IPS DF 6.9 (cell line): ENCODE measurements at regions not wholly inside any gene's neighbourhood (a gene's known extent, or its start where the extent isn't known, plus 50 kb on each side); places are given as distances from the start of the nearest gene placed in this dataset.
"Not testable (repeated sequence)": the region's sequence is repeated elsewhere in the genome, so short reads cannot be mapped to it uniquely, and the experiment has no call there.

ENCODE experiments used
- DNase-seq: peaks from one replicate; pipeline ENCODE4 v3.0.0-alpha.2; 2013; ENCODE audit warnings: low read depth, low spot score
- H3K27ac ChIP-seq: one replicate; pipeline ENCODE4 v1.5.1; 2013; ENCODE audit warnings: low read length, control low read depth
- H3K27me3 ChIP-seq: 2 replicates; pipeline ENCODE4 v1.6.1; 2013; ENCODE audit warnings: mild to moderate bottlenecking, low read length; ENCODE audit not compliant: control insufficient read depth, insufficient read depth
- H3K36me3 ChIP-seq: 2 replicates; pipeline ENCODE4 v1.6.1; 2013; ENCODE audit warnings: low read length; ENCODE audit not compliant: control insufficient read depth, insufficient read depth
- H3K4me1 ChIP-seq: 2 replicates; pipeline ENCODE4 v1.6.1; 2013; ENCODE audit warnings: low read length; ENCODE audit not compliant: control insufficient read depth, insufficient read depth
- H3K4me3 ChIP-seq: 2 replicates; pipeline ENCODE4 v1.5.1; 2013; ENCODE audit warnings: mild to moderate bottlenecking, low read length
- H3K9me3 ChIP-seq: 2 replicates; pipeline ENCODE4 v1.6.1; 2013; ENCODE audit warnings: low read length, inconsistent platforms; ENCODE audit not compliant: control insufficient read depth, insufficient read depth
- WGBS: extraction: QIAGEN DNeasy Blood & Tissue Kit; methylation state at CpG from one replicate; pipeline ENCODE4 v1.1.7; 2013; ENCODE audit warnings: mixed read lengths, missing lambda C conversion rate; ENCODE audit not compliant: insufficient read length, insufficient coverage; 5-methylcytosine and 5-hydroxymethylcytosine counted together

GRCh38 chr4:147151763-147152162, 206.1 kb upstream of the TTC29 start:
- Histone ChIP-seq H3K4me3 (no peak overlapping the region), H3K4me1 (no peaks in the 10 kb centered on the region), H3K36me3 (no peaks in the 10 kb centered on the region), H3K27ac (no peak overlapping the region), H3K27me3 (no peaks in the 10 kb centered on the region), H3K9me3 (no peaks in the 10 kb centered on the region)
- DNase-seq: no peak

GRCh38 chr4:147157860-147158701, 212.4 kb upstream of the TTC29 start:
- Histone ChIP-seq H3K9me3 (no peaks in the 10 kb centered on the region), H3K4me3 (peak overlapping the region; percentile 13; the same call in 1 of the 2 replicates), H3K27me3 (no peaks in the 10 kb centered on the region), H3K36me3 (no peaks in the 10 kb centered on the region), H3K4me1 (peaks cover 2% of the 10 kb centered on the region; the same call in 1 of the 2 replicates), H3K27ac (no peak overlapping the region)
- no peak for DNase-seq
- no CpG with 5 or more reads among the region's 29 CpGs for WGBS

GRCh38 chr4:147160908-147161513, 215.3 kb upstream of the TTC29 start:
- Histone ChIP-seq H3K4me3 (no peak overlapping the region), H3K4me1 (peaks cover 2% of the 10 kb centered on the region; the same call in 1 of the 2 replicates), H3K27me3 (no peaks in the 10 kb centered on the region), H3K27ac (no peak overlapping the region), H3K36me3 (no peaks in the 10 kb centered on the region), H3K9me3 (no peaks in the 10 kb centered on the region)
- DNase-seq: no peak
- no CpG with 5 or more reads among the region's 3 CpGs for WGBS

GRCh38 chr4:147163311-147163710, 217.6 kb upstream of the TTC29 start:
- H3K4me1 ChIP-seq: peaks cover 1% of the 10 kb centered on the region; the same call in 1 of the 2 replicates
- no peak overlapping the region for H3K4me3 ChIP-seq
- no peaks in the 10 kb centered on the region for H3K9me3 ChIP-seq
- H3K27me3 ChIP-seq: no peaks in the 10 kb centered on the region
- no peaks in the 10 kb centered on the region for H3K36me3 ChIP-seq
- H3K27ac ChIP-seq: no peak overlapping the region
- no peak for DNase-seq

GRCh38 chr4:147168200-147168599, 222.5 kb upstream of the TTC29 start:
- not testable (repeated sequence) for H3K4me3 ChIP-seq, DNase-seq, H3K27ac ChIP-seq, H3K4me1 ChIP-seq, H3K9me3 ChIP-seq, H3K36me3 ChIP-seq, H3K27me3 ChIP-seq

GRCh38 chr4:147173322-147173721, 227.7 kb upstream of the TTC29 start:
- no CpG with 5 or more reads among the region's 1 CpG for WGBS
- no peaks in the 10 kb centered on the region; the same call in 1 of the 2 replicates for H3K4me1 ChIP-seq
- H3K9me3 ChIP-seq: no peaks in the 10 kb centered on the region
- H3K4me3 ChIP-seq: no peak overlapping the region
- no peaks in the 10 kb centered on the region for H3K27me3 ChIP-seq
- no peaks in the 10 kb centered on the region for H3K36me3 ChIP-seq
- H3K27ac ChIP-seq: no peak overlapping the region
- no peak for DNase-seq

- Histone ChIP-seq H3K36me3 (no peaks in the 10 kb centered on the region), H3K4me1 (no peaks in the 10 kb centered on the region; the same call in 1 of the 2 replicates), H3K27me3 (no peaks in the 10 kb centered on the region), H3K27ac (no peak overlapping the region), H3K9me3 (no peaks in the 10 kb centered on the region), H3K4me3 (no peak overlapping the region)
- no peak for DNase-seq
- WGBS: no CpG with 5 or more reads among the region's 7 CpGs
Measured at GRCh38 chr4:147173797-147174432, 228.3 kb upstream of the TTC29 start.

- Histone ChIP-seq H3K9me3 (no peaks in the 10 kb centered on the region), H3K27me3 (no peaks in the 10 kb centered on the region), H3K4me3 (no peak overlapping the region), H3K4me1 (no peaks in the 10 kb centered on the region; the same call in 1 of the 2 replicates), H3K27ac (no peak overlapping the region), H3K36me3 (no peaks in the 10 kb centered on the region)
- WGBS: no CpG with 5 or more reads among the region's 1 CpG
- DNase-seq: no peak
Measured at GRCh38 chr4:147174591-147174990, 228.9 kb upstream of the TTC29 start.

- Histone ChIP-seq H3K4me3 (no peak overlapping the region), H3K4me1 (no peaks in the 10 kb centered on the region; the same call in 1 of the 2 replicates), H3K9me3 (no peaks in the 10 kb centered on the region), H3K27me3 (no peaks in the 10 kb centered on the region), H3K36me3 (no peaks in the 10 kb centered on the region), H3K27ac (no peak overlapping the region)
- no peak for DNase-seq
- no CpG with 5 or more reads among the region's 1 CpG for WGBS
Measured at GRCh38 chr4:147175460-147176025, 229.9 kb upstream of the TTC29 start.

GRCh38 chr4:147182041-147182440, 236.4 kb upstream of the TTC29 start:
- Histone ChIP-seq H3K9me3 (no peaks in the 10 kb centered on the region), H3K4me3 (no peak overlapping the region), H3K27me3 (no peaks in the 10 kb centered on the region), H3K36me3 (no peaks in the 10 kb centered on the region), H3K27ac (no peak overlapping the region), H3K4me1 (no peaks in the 10 kb centered on the region; the same call in 1 of the 2 replicates)
- DNase-seq: no peak
- WGBS: no CpG with 5 or more reads among the region's 2 CpGs
